LNCAP (cell line): ENCODE measurements at regions not wholly inside any gene's neighbourhood (a gene's known extent, or its start where the extent isn't known, plus 50 kb on each side); places are given as distances from the start of the nearest gene placed in this dataset.

ENCODE experiments used
- CTCF ChIP-seq: fragments of 450-650 bp; IDR thresholded peaks from 2 replicates; pipeline ENCODE4 v1.5.1; 2017; ENCODE audit warnings: mild to moderate bottlenecking

GRCh38 chr17:74009056-74009625, 194.3 kb upstream of the RPL38 start:
- no peak for TF ChIP-seq CTCF

DNA sequence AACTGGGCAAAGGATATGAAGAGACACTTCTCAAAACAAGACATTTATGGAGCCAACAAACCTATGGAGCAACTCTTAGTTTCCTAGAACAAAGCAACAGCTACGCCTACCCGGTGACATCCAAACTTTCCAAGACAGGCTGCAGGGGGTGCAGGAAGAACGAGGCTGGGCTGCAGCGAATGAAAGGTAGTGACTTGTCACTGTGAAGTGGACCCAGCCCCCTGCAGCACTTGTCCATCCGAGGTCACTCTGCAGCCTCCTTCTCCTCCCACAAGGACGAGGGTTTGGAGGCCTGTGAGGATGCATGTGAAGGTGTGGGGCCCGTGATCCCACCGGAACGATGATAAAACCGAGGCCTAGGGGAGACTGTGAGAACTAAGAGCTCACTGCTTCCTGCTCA, 192.6 kb upstream of the RPL38 start:
- no peak for TF ChIP-seq CTCF

GRCh38 chr17:74011966-74012365, 191.5 kb upstream of the RPL38 start:
- TF ChIP-seq CTCF: no peak

DNA sequence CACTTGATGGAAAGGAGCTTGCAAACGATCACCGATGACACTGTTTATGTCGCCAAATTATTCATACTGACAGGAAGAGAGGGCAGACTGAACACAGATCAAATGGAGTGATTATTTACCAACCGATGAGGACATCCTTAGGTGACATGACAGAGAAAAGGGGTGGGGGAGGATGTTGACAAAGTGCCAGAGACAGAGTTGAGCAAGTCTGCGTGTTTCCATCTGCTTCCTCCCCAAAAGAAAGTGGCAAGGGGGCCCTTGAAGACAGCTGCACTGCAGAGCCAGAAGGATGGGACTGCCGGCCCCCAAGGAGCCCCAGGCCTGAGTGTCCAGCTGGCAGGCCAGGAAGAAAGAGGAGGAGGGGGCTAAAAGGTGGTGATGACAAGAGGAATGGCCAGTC, 191.0 kb upstream of the RPL38 start:
- no peak for TF ChIP-seq CTCF

DNA sequence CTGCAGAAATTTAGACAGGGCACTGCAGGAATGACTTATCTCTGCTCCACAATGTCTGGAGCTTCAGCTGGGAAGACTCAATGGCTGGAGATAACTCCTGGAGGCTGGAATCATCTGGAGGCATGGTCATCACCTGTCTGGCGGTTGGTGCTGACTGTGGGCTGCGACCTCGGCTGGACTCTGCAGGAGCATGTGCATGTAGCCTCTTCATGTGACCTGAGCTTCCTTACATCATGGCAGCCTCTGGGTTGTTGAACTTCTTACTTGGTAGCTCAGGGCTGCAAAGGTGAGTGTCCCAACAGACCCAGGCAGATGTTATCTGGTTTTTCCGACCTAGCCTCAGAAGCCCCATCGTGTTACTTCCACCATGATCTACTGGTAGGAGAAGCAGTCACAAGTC, 188.2 kb upstream of the RPL38 start:
- no peak for TF ChIP-seq CTCF

DNA sequence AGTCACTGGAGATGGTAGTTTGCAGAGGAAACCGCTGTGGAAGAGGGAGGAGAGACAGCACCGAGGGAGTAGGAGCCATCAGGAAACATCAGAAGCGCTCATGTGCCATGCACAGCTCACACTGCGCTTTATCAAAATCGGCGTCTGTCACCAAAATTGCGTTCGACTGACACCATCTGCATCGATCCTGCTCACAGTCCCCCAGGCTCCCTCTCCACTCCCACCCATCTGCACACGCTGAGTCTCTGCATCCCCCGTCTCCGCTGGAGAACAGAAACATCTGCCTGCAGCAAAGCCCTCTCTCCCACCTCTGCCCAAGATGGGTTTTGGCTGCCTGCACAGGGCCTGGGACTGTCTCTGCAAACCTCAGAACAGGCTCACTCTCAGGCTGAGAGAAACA, 187.5 kb upstream of the RPL38 start:
- no peak for TF ChIP-seq CTCF

DNA sequence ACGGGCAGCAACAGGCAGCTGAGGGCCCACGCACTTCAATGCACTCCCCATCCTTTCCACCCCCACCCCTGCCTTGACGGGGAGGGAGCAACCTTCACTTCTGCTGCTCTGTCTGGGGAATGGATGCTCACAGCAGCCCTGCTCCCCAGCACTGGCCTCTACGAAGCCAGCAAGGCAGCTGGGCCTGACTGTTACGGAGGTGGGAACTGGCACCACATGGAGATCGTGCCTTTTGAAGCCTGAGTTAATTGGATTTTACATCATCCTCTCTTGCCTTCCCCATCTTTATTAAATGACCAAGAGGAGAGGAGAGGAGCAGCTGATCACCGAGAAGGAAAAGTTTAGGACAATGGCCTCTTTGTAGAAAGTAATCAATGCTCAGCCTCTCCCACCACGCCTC, 187.0 kb upstream of the RPL38 start:
- TF ChIP-seq CTCF: no peak

DNA sequence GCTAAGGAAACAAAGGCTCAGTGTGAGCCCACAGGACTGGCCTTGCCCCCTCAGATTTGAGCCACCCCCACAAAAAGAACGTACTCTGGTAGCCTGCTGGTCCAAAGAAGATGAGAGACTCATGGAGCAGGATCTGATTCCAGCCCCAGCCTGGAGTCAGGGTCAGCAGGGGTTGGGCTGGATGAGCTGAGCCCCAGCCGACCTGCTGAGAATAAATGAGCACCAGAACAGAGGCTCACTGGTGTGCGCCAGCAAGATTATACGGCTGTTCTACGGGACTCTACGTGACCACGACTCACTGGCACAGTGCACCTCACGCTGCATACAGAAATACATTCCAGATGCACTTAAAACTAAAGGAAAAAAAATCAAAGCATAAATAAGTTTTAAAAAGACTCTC, 186.0 kb upstream of the RPL38 start:
- no peak for TF ChIP-seq CTCF
